Activated T-helper 9 cell treated with anti-CD3 and anti-CD28 coated beads, Interleukin-2, amount 50 U/mL, for 16 hours (primary cell): ENCODE measurements at regions not wholly inside any gene's neighbourhood (a gene's known extent, or its start where the extent isn't known, plus 50 kb on each side); places are given as distances from the start of the nearest gene placed in this dataset.

Experiments
- DNase-seq: peaks from one replicate; pipeline ENCODE4 v3.0.0-alpha.2; 2020; ENCODE audit warnings: low read depth

GRCh38 chrX:125003746-125004446, 315.8 kb upstream of the TEX13C start:
- no peak for DNase-seq

GRCh38 chrX:125004799-125005198, 314.9 kb upstream of the TEX13C start:
- no peak for DNase-seq

- DNase-seq = no peak
Measured at GRCh38 chrX:125005863-125006262, 313.8 kb upstream of the TEX13C start.

GRCh38 chrX:125006704-125007103, 313.0 kb upstream of the TEX13C start:
- no peak for DNase-seq

- DNase-seq = no peak
Measured at GRCh38 chrX:125012585-125012984, 307.1 kb upstream of the TEX13C start.

GRCh38 chrX:125029131-125029530, 290.5 kb upstream of the TEX13C start:
- no peak for DNase-seq
